GM12891 (cell line): ENCODE measurements at regions not wholly inside any gene's neighbourhood (a gene's known extent, or its start where the extent isn't known, plus 50 kb on each side); places are given as distances from the start of the nearest gene placed in this dataset.

Experiments used
- PAX5 ChIP-seq: IDR thresholded peaks from 2 replicates; pipeline ENCODE4 v1.6.1; 2011; ENCODE audit warnings: low read length, moderate library complexity, mild to moderate bottlenecking; ENCODE audit not compliant: insufficient read depth, severe bottlenecking
- POLR2A ChIP-seq: IDR thresholded peaks from 2 replicates; pipeline ENCODE4 v1.6.1; 2011; ENCODE audit warnings: low read depth, low read length, control low read depth
- POLR2AphosphoS5 ChIP-seq: IDR thresholded peaks from 2 replicates; pipeline ENCODE4 v1.6.1; 2011; ENCODE audit warnings: low read depth, low read length, control low read depth
- SPI1 ChIP-seq: IDR thresholded peaks from 2 replicates; pipeline ENCODE4 v1.6.1; 2011; ENCODE audit warnings: low read depth, low read length, control low read depth
- TAF1 ChIP-seq: IDR thresholded peaks from 2 replicates; pipeline ENCODE4 v1.6.1; 2011; ENCODE audit warnings: low read depth, low read length, control low read depth

DNA sequence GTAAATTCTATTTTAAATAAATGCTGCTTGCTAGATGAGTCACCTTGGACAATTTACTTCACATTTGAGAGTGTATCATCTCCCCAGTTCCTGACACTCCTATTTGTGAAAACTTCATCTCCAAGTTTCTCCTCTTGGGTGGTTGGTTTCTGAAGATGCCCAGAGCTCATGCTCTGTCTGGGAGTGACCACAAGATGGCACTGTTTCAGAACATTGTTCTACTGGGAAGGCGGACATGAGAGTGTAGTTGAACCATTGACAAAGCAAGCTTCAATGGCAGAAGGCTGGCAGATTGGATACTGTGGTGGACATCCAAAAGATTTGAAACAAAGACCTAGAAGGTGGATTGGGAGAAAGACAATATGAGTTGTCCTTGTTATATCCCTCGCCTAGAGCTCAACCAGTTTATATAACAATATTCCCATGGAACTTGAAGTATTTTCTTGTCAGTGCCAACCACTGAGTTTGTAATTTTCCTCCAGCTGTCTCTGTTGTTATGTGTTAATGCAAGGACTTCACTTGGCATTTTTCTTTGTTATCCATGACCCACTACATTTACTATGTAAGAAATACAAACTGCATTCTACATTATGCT, 234.3 kb upstream of the ANKH start:
- TF ChIP-seq SPI1, result no peak
- no peak for TF ChIP-seq POLR2AphosphoS5
- TF ChIP-seq POLR2A, result no peak
- TF ChIP-seq TAF1, result no peak
- no peak for TF ChIP-seq PAX5
